ENCODE measurements at regions not wholly inside any gene's neighbourhood (a gene's known extent, or its start where the extent isn't known, plus 50 kb on each side); places are given as distances from the start of the nearest gene placed in this dataset.

- intact Hi-C loops (cut with micrococcal nuclease) = no loop called here
Measured at GRCh38 chr5:63135291-63135690, 556.7 kb downstream of the LRRC70 start.

DNA sequence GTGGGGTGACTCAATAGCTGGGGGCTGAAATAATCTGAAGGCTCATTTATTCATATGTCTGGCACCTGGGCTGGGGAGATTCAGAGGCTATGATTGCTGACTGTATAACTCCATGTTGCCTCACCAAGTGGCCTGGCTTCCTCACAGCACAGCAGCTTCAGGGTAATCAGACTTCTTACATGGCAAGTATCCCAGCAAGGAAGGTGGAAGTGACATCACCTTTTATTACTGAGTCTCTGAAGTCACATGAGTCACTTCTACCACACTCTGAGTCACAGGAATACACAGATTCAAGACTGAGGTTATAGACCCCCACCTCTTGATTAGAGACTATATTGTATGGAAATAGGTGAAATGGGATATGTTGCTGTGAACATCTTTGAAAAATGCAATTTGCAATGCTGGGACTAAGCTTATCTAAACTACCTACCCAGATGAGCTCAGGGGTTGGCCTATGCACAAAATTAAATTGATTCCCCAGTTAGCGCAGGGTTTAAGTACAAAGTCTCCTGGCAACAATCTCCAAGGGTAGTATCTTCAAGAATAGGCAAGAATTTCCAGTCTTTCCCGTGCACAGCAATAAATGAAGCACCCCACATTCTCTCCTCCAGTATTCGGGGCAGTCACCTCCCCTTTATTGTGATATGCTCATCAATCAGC lies 553.1 kb downstream of the LRRC70 start:
- Mint-ChIP-seq H3K27ac (no peak overlapping the region), H3K9me3 (peaks cover 0 to 7% (median 0%) of the 10 kb centered on the region in 8 donors), H3K4me1 (no peaks in the 10 kb centered on the region), H3K4me3 (no peak overlapping the region), H3K36me3 (no peaks in the 10 kb centered on the region), H3K27me3 (no peaks in the 10 kb centered on the region)
- H3K4me1 ChIP-seq (ENCODE audit: insufficient read depth, low read length) = no peaks in the 10 kb centered on the region
- H3K27me3 ChIP-seq (ENCODE audit: insufficient read depth, low read length) = no peaks in the 10 kb centered on the region
- H3K36me3 ChIP-seq (ENCODE audit: insufficient read depth, low read length) = no peaks in the 10 kb centered on the region
- H3K4me3 ChIP-seq (ENCODE audit: low read length in 2 of 2) = no peak overlapping the region
- DNase-seq = no peak
- no peak overlapping the region for H3K27ac ChIP-seq (ENCODE audit: low read depth, low read length)
- ChIA-PET CTCF (ENCODE audit: partially characterized antibody) (no interaction called here), POLR2A (ENCODE audit: partially characterized antibody) (no interaction called here)
- H3K9me3 ChIP-seq (ENCODE audit: control insufficient read depth in 1 of 2, low read length in 2 of 2) = no peaks in the 10 kb centered on the region
- intact Hi-C loops (cut with micrococcal nuclease) = no loop called here

More at GRCh38 chr5:63135291-63135690, 556.7 kb downstream of the LRRC70 start:
- no peak for DNase-seq
- Histone ChIP-seq H3K36me3 (ENCODE audit: insufficient read depth, low read length) (no peaks in the 10 kb centered on the region), H3K9me3 (ENCODE audit: control insufficient read depth in 1 of 2, low read length in 2 of 2) (no peaks in the 10 kb centered on the region), H3K27me3 (ENCODE audit: insufficient read depth, low read length) (no peaks in the 10 kb centered on the region), H3K4me1 (ENCODE audit: insufficient read depth, low read length) (no peaks in the 10 kb centered on the region), H3K4me3 (ENCODE audit: low read length in 2 of 2) (no peak overlapping the region), H3K27ac (ENCODE audit: low read depth, low read length) (no peak overlapping the region)
- Mint-ChIP-seq H3K4me1 (no peaks in the 10 kb centered on the region), H3K27ac (no peak overlapping the region), H3K36me3 (no peaks in the 10 kb centered on the region), H3K27me3 (no peaks in the 10 kb centered on the region), H3K9me3 (peaks cover 0 to 7% (median under 1%) of the 10 kb centered on the region in 8 donors), H3K4me3 (no peak overlapping the region)
- POLR2A ChIA-PET (ENCODE audit: partially characterized antibody) = no interaction called here
- CTCF ChIA-PET (ENCODE audit: partially characterized antibody) = no interaction called here

- peaks cover 0 to 4% (median 0%) of the 10 kb centered on the region in 8 donors for H3K9me3 Mint-ChIP-seq
- ChIA-PET CTCF (ENCODE audit: partially characterized antibody) (no interaction called here), POLR2A (ENCODE audit: partially characterized antibody) (no interaction called here)
- Histone ChIP-seq H3K27ac (ENCODE audit: low read depth, low read length) (no peak overlapping the region), H3K27me3 (ENCODE audit: insufficient read depth, low read length) (no peaks in the 10 kb centered on the region), H3K4me1 (ENCODE audit: insufficient read depth, low read length) (no peaks in the 10 kb centered on the region), H3K9me3 (ENCODE audit: control insufficient read depth in 1 of 2, low read length in 2 of 2) (no peaks in the 10 kb centered on the region), H3K36me3 (ENCODE audit: insufficient read depth, low read length) (no peaks in the 10 kb centered on the region), H3K4me3 (ENCODE audit: low read length in 2 of 2) (no peak overlapping the region)
- intact Hi-C loops (cut with micrococcal nuclease) = no loop called here
- H3K27me3 Mint-ChIP-seq = no peaks in the 10 kb centered on the region
- no peak overlapping the region for H3K4me3 Mint-ChIP-seq
- DNase-seq = no peak
- no peak overlapping the region for H3K27ac Mint-ChIP-seq
- H3K4me1 Mint-ChIP-seq = no peaks in the 10 kb centered on the region
- no peaks in the 10 kb centered on the region for H3K36me3 Mint-ChIP-seq
Measured at GRCh38 chr5:63128761-63129160, 550.1 kb downstream of the LRRC70 start.

GRCh38 chr5:63128018-63128417 lies 549.4 kb downstream of the LRRC70 start:
- no peak overlapping the region for H3K27ac ChIP-seq (ENCODE audit: low read depth, low read length)
- no peak overlapping the region for H3K4me3 ChIP-seq (ENCODE audit: low read length in 2 of 2)
- Mint-ChIP-seq H3K4me1 (no peaks in the 10 kb centered on the region), H3K36me3 (no peaks in the 10 kb centered on the region), H3K27ac (no peak overlapping the region), H3K4me3 (no peak overlapping the region), H3K9me3 (peaks cover 0 to 4% (median 0%) of the 10 kb centered on the region in 8 donors), H3K27me3 (no peaks in the 10 kb centered on the region)
- intact Hi-C loops (cut with micrococcal nuclease) = no loop called here
- H3K36me3 ChIP-seq (ENCODE audit: insufficient read depth, low read length) = no peaks in the 10 kb centered on the region
- no peaks in the 10 kb centered on the region for H3K9me3 ChIP-seq (ENCODE audit: control insufficient read depth in 1 of 2, low read length in 2 of 2)
- no peak for DNase-seq
- H3K27me3 ChIP-seq (ENCODE audit: insufficient read depth, low read length) = no peaks in the 10 kb centered on the region
- no peaks in the 10 kb centered on the region for H3K4me1 ChIP-seq (ENCODE audit: insufficient read depth, low read length)
- ChIA-PET POLR2A (ENCODE audit: partially characterized antibody) (no interaction called here), CTCF (ENCODE audit: partially characterized antibody) (no interaction called here)

GRCh38 chr5:63127054-63127453 lies 548.4 kb downstream of the LRRC70 start:
- H3K27ac ChIP-seq (ENCODE audit: low read depth, low read length) = no peak overlapping the region
- Mint-ChIP-seq H3K27ac (no peak overlapping the region), H3K4me3 (no peak overlapping the region), H3K9me3 (peaks cover 0 to 2% (median 0%) of the 10 kb centered on the region in 8 donors), H3K4me1 (no peaks in the 10 kb centered on the region), H3K27me3 (no peaks in the 10 kb centered on the region), H3K36me3 (no peaks in the 10 kb centered on the region)
- CTCF ChIA-PET (ENCODE audit: partially characterized antibody) = no interaction called here
- DNase-seq = no peak
- H3K27me3 ChIP-seq (ENCODE audit: insufficient read depth, low read length) = no peaks in the 10 kb centered on the region
- no peaks in the 10 kb centered on the region for H3K4me1 ChIP-seq (ENCODE audit: insufficient read depth, low read length)
- no peaks in the 10 kb centered on the region for H3K36me3 ChIP-seq (ENCODE audit: insufficient read depth, low read length)
- intact Hi-C loops (cut with micrococcal nuclease) = no loop called here
- H3K9me3 ChIP-seq (ENCODE audit: control insufficient read depth in 1 of 2, low read length in 2 of 2) = no peaks in the 10 kb centered on the region
- no peak overlapping the region for H3K4me3 ChIP-seq (ENCODE audit: low read length in 2 of 2)
- POLR2A ChIA-PET (ENCODE audit: partially characterized antibody) = no interaction called here

GRCh38 chr5:63125862-63126261 lies 547.2 kb downstream of the LRRC70 start:
- Histone ChIP-seq H3K4me1 (ENCODE audit: insufficient read depth, low read length) (no peaks in the 10 kb centered on the region), H3K36me3 (ENCODE audit: insufficient read depth, low read length) (no peaks in the 10 kb centered on the region), H3K9me3 (ENCODE audit: control insufficient read depth in 1 of 2, low read length in 2 of 2) (no peaks in the 10 kb centered on the region), H3K27me3 (ENCODE audit: insufficient read depth, low read length) (no peaks in the 10 kb centered on the region), H3K4me3 (ENCODE audit: low read length in 2 of 2) (no peak overlapping the region), H3K27ac (ENCODE audit: low read depth, low read length) (no peak overlapping the region)
- CTCF ChIA-PET (ENCODE audit: partially characterized antibody) = interaction anchor here (0.7 kb wide), 1 partner anchor 890 kb away, joined by 3 read pairs; no protein-coding TSS in a partner anchor
- no peak for DNase-seq
- Mint-ChIP-seq H3K4me1 (no peaks in the 10 kb centered on the region), H3K36me3 (no peaks in the 10 kb centered on the region), H3K27ac (no peak overlapping the region), H3K9me3 (peaks cover 0 to 9% (median 0%) of the 10 kb centered on the region in 8 donors), H3K4me3 (no peak overlapping the region), H3K27me3 (no peaks in the 10 kb centered on the region)
- intact Hi-C loops (cut with micrococcal nuclease) = no loop called here
- POLR2A ChIA-PET (ENCODE audit: partially characterized antibody) = no interaction called here

GRCh38 chr5:63125392-63125791 lies 546.8 kb downstream of the LRRC70 start:
- POLR2A ChIA-PET (ENCODE audit: partially characterized antibody) = no interaction called here
- Histone ChIP-seq H3K27ac (ENCODE audit: low read depth, low read length) (no peak overlapping the region), H3K4me1 (ENCODE audit: insufficient read depth, low read length) (no peaks in the 10 kb centered on the region), H3K4me3 (ENCODE audit: low read length in 2 of 2) (no peak overlapping the region), H3K36me3 (ENCODE audit: insufficient read depth, low read length) (no peaks in the 10 kb centered on the region), H3K27me3 (ENCODE audit: insufficient read depth, low read length) (no peaks in the 10 kb centered on the region), H3K9me3 (ENCODE audit: control insufficient read depth in 1 of 2, low read length in 2 of 2) (no peaks in the 10 kb centered on the region)
- no peak for DNase-seq
- CTCF ChIA-PET (ENCODE audit: partially characterized antibody) = interaction anchor here (0.7 kb wide), 1 partner anchor 891 kb away, joined by 3 read pairs; no protein-coding TSS in a partner anchor
- Mint-ChIP-seq H3K27ac (no peak overlapping the region), H3K4me3 (no peak overlapping the region), H3K27me3 (no peaks in the 10 kb centered on the region), H3K4me1 (no peaks in the 10 kb centered on the region), H3K9me3 (peaks cover 0 to 9% (median 0%) of the 10 kb centered on the region in 8 donors), H3K36me3 (no peaks in the 10 kb centered on the region)
- intact Hi-C loops (cut with micrococcal nuclease) = no loop called here

Data from CD4-positive, alpha-beta memory T cell (primary cell).